GM13976 (cell line): ENCODE measurements at regions not wholly inside any gene's neighbourhood (a gene's known extent, or its start where the extent isn't known, plus 50 kb on each side); places are given as distances from the start of the nearest gene placed in this dataset.

ENCODE experiments used
- DNase-seq: peaks from one replicate; pipeline ENCODE4 v3.0.0; 2012; ENCODE audit warnings: low spot score
- in situ Hi-C: fragments of 300-500 bp; cut with MboI; formaldehyde crosslinking; loops from one replicate; pipeline ENCODE4 v1.12.0; 2022; ENCODE audit warnings: low sequenced_read_pairs, mixed read lengths, inconsistent platforms; ENCODE audit not compliant: unreplicated experiment
- TF ChIP-seq, protein P1 (sequence below): IDR thresholded peaks from 2 replicates; pipeline ENCODE4 v1.5.1; 2012; ENCODE audit warnings: borderline replicate concordance, mild to moderate bottlenecking; ENCODE audit not compliant: insufficient read depth; ENCODE audit errors: extremely low read depth, missing control alignments, control extremely low read depth

DNA sequence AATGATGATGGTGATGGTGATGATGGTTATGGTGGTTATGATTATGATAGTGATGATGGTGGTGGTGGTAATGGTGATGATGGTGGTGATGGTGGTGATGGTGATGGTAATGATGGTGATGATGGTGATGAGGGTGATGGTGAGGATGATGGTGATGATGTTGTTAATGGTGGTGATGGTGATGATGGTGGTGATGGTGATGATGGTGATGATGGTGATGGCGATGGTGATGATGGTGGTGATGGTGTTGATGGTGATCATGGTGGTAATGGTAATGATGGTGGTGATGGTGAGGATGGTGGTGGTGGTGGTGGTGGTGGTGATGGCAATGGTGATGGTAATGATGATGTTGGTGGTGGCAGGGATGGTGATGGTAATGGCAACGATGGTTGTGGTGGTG is 1222.5 kb downstream of the BRD1 start:
- no peak for DNase-seq
- in situ Hi-C loops, result no loop called here
- TF ChIP-seq, protein P1, sequence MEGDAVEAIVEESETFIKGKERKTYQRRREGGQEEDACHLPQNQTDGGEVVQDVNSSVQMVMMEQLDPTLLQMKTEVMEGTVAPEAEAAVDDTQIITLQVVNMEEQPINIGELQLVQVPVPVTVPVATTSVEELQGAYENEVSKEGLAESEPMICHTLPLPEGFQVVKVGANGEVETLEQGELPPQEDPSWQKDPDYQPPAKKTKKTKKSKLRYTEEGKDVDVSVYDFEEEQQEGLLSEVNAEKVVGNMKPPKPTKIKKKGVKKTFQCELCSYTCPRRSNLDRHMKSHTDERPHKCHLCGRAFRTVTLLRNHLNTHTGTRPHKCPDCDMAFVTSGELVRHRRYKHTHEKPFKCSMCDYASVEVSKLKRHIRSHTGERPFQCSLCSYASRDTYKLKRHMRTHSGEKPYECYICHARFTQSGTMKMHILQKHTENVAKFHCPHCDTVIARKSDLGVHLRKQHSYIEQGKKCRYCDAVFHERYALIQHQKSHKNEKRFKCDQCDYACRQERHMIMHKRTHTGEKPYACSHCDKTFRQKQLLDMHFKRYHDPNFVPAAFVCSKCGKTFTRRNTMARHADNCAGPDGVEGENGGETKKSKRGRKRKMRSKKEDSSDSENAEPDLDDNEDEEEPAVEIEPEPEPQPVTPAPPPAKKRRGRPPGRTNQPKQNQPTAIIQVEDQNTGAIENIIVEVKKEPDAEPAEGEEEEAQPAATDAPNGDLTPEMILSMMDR, result no peak

GRCh38 chr22:48603621-48604320 is 1223.9 kb downstream of the BRD1 start:
- DNase-seq, result no peak
- in situ Hi-C loops, result no loop called here
- TF ChIP-seq, protein P1, result no peak

- TF ChIP-seq, protein P1, result no peak
- DNase-seq, result no peak
- in situ Hi-C loops, result no loop called here
Measured at GRCh38 chr22:48602805-48603518, 1224.7 kb downstream of the BRD1 start.

GRCh38 chr22:48600681-48601080 is 1227.0 kb downstream of the BRD1 start:
- in situ Hi-C loops, result no loop called here
- no peak for DNase-seq
- TF ChIP-seq, protein P1, result no peak

- in situ Hi-C loops, result no loop called here
- TF ChIP-seq, protein P1, result no peak
- no peak for DNase-seq
Measured at GRCh38 chr22:48600171-48600570, 1227.5 kb downstream of the BRD1 start.

GRCh38 chr22:48599346-48599745 is 1228.3 kb downstream of the BRD1 start:
- TF ChIP-seq, protein P1, result no peak
- in situ Hi-C loops, result no loop called here
- DNase-seq, result no peak
